ENCODE measurements at regions not wholly inside any gene's neighbourhood (a gene's known extent, or its start where the extent isn't known, plus 50 kb on each side); places are given as distances from the start of the nearest gene placed in this dataset.
"Not testable (repeated sequence)": the region's sequence is repeated elsewhere in the genome, so short reads cannot be mapped to it uniquely, and the experiment has no call there.

DNA sequence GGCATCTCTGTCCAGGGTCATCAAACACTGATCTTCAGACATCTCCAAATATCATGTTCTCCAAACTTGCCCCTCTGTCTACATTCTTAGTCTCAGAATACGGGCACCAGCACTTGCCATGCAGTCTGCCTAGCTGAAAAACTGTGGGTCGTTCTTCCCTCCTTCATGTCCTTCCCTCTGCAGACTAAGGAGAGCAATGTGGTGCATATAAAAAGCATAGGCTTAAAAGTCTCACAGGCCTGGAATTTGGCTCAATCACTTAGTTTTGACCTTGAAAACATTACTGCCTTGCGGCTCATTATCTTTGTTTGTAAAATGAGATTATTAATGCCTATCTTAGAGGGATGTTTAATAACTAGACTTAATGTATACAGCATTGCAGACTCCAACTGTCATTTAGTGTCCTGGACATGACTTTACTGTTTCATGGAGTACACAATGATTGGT lies 362.8 kb downstream of the NPR3 start:
- no peak for DNase-seq

GRCh38 chr5:33074548-33074947 lies 363.4 kb downstream of the NPR3 start:
- DNase-seq, result no peak

GRCh38 chr5:33075731-33076130 lies 364.6 kb downstream of the NPR3 start:
- DNase-seq, result no peak

- DNase-seq, result no peak
Measured at GRCh38 chr5:33079548-33079947, 361.2 kb upstream of the TARS1 start.

- no peak for DNase-seq
Measured at GRCh38 chr5:33080287-33080686, 360.5 kb upstream of the TARS1 start.

DNA sequence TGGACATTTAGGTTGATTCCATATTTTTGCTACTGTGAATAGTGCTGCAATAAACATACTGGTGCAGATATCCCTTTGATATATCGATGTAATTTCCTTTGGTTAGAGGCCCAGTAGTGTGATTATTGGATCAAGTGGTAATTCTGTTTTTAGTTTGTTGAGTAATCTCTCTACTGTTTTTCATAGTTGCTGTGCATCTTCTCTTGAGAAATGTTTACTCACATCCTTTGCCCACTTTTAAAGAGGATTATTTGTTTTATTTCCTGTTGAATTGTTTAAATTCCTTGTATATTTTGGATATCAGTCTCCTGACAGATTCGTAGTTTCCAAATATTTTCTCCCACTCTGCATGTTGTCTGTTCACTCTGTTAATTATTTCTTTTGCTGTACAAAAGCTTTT lies 352.6 kb upstream of the TARS1 start:
- DNase-seq, result no peak

- no peak for DNase-seq
Measured at GRCh38 chr5:33091571-33092363, 349.0 kb upstream of the TARS1 start.

DNA sequence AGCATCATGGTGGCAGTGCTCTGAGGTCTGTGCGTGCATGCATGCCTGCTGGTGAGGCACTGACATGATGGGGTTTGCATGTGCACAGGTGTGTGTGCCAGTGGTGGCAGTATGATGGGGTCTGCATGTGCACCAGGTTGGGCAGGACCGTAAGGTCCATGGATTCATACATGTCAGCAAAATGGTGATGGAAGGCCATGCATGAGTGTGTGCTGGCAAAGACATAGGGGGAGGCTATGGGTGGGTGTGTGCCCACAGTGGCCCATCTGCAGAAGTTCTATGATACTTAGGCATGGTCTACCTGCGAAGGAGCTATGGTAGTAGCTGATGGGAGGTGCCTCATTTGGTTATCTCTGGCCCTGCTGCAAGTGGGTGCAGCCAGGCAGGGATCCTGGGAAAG lies 348.0 kb upstream of the TARS1 start:
- no peak for DNase-seq

- DNase-seq, result no peak
Measured at GRCh38 chr5:33102551-33102950, 338.2 kb upstream of the TARS1 start.

GRCh38 chr5:33105521-33105941 lies 335.2 kb upstream of the TARS1 start:
- no peak for DNase-seq

- DNase-seq, result not testable (repeated sequence)
Measured at GRCh38 chr5:33110496-33110895, 330.3 kb upstream of the TARS1 start.

GRCh38 chr5:33114361-33114760 lies 326.4 kb upstream of the TARS1 start:
- DNase-seq, result no peak

DNA sequence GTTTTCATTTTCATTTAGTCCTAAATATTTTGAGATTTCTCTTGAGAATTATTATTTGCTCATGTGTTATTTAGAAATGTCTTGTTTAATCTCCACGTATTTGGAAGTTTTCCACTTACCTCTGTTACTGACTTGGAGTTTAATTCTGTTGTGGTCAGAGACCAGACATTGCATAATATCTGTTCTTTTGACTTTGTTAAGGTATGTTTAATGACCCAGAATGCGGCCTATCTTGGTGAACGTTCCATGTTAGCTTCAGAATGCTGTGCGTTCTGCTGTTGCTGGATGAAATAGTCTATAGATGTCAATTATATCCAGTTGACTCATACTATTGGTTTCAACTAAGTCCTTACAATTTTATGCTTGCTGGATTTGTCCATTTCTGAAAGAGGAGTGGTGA lies 325.3 kb upstream of the TARS1 start:
- no peak for DNase-seq

GRCh38 chr5:33118761-33119415 lies 321.9 kb upstream of the TARS1 start:
- no peak for DNase-seq

DNA sequence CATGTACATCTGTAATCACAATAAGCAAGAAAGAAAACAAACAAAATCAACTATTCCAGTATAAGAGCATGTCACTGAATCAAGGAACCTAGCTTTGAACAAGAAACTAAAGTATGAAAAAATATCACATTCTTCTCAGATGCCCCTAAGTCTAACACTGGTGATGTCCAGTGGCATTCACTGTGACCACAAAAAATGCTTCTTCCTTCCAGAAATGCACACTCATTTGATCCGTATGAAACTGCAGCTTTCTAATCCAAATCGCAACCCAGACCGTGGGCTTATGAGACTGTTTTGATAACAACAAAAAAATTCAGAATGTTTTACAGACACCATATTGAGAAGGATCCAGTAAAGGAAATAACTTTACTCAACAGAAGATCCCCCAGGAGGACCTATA lies 320.1 kb upstream of the TARS1 start:
- no peak for DNase-seq

- no peak for DNase-seq
Measured at GRCh38 chr5:33129309-33129708, 311.5 kb upstream of the TARS1 start.

GRCh38 chr5:33136785-33137184 lies 304.0 kb upstream of the TARS1 start:
- no peak for DNase-seq

GRCh38 chr5:33138145-33138544 lies 302.6 kb upstream of the TARS1 start:
- DNase-seq, result not testable (repeated sequence)

DNA sequence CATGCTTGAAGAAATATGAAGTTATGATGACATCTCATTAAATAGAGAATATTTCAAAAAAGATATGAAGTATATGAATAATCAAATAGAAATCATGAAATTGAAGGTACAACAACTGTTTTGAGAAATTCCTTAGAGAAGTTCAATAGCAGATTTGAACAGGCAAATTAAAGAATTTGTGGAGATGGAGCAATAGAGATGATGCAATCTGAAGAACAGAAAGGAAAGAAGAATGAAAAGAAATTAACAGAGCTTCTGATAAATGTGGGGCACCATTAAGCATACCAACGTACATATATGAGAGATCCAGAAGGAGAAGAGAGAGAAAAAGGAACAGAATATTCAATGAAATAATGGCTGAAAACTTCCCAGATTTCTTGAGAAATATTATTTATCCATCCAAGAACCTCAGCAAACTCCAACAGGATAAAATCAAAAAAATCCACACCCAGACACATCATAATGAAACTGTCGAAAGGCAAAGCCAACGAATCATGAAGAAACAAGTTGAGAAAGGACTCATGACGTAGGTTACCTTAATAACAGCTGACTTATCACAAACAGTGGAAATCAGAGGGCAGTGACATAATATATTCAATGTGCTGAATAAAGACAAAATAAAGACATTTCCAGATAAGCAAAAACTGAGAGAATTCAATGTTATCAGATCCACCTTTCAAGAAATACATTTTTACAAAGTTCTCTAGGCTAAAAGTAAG lies 297.2 kb upstream of the TARS1 start:
- DNase-seq, result no peak

DNA sequence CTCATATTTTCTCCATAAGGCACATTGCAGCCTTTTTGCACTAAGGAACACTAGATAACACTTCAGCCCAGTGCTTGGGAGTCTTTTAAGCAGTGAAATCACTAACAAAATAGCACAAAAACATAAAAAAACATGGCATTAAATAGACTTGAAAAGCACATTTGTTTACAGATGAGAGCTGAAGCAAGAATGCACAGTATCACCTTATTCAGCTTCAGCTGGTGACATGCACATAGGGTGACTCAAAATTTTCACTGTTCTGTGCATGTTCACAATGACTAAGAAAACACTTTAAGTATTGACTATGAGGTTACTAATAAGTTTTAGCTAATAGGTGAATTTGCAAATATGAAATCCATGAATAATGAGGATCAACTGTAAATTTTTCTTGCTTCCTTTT lies 293.9 kb upstream of the TARS1 start:
- no peak for DNase-seq

GRCh38 chr5:33148076-33148513 lies 292.7 kb upstream of the TARS1 start:
- no peak for DNase-seq

DNA sequence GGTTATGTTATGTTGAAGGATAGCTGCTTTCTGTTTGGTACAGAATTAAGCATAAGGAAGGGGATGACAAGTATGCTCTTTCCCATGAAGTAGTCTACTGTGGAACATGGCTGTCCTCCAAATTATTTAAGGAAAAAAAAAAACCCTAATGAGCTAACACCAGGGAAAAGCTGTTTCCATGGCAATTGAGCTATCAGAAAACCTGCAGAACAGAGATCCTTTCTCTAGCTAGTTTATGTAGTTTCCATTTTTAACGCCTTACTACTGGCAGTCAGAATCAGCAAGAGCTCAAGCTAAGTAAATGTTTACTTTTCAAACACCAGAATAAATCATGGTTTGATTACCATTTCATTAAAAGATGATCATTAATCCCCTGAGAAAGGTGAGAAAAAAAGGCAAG lies 287.4 kb upstream of the TARS1 start:
- DNase-seq, result no peak

DNA sequence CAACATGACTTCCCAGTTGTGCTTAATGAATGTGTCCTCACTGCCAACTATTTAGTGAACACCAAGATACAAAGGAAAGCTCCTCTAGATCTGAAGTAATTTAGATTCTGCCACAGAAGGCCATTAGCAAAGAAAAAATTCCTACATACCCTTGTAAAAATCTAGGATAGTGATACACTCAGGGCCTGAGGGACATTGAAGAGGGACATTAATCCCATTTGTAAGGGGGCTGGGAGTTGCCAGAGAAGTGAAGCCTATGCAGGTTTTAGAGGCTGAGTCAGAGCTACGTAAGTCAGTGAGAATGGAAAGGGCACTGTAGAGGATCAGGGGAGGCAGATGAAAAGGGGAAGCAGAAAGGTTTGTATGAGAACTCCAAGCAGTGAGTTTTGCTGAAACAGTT lies 286.9 kb upstream of the TARS1 start:
- DNase-seq, result no peak

DNA sequence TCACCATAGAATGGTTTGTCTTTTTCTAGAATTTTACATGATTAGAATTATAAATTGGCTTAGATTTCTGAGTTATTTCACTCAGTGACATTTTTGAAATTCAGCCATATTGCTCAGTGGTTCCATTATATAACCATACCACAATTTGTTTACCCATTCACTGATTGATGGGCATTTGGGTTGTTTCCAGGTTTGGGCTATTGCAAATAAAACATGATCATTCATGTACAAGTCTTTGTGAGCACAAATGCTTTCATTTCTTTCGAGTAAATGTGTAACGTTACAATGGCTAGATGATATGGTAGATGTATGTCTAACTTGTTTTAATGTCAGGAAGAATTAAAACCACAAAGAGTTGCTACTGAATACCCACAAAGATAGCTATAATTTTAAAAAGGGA lies 279.9 kb upstream of the TARS1 start:
- no peak for DNase-seq

Data from CD4-positive, alpha-beta T cell treated with Interleukin-4 for 4 hours (primary cell).